GM10266 (cell line): ENCODE measurements at regions not wholly inside any gene's neighbourhood (a gene's known extent, or its start where the extent isn't known, plus 50 kb on each side); places are given as distances from the start of the nearest gene placed in this dataset.

Source experiments
- DNase-seq: peaks from one replicate; pipeline ENCODE4 v3.0.0; 2012; ENCODE audit errors: extremely low spot score
- TF ChIP-seq, protein P1 (sequence below): IDR thresholded peaks from 2 replicates; pipeline ENCODE4 v1.5.1; 2012; ENCODE audit warnings: mild to moderate bottlenecking, low read depth; ENCODE audit not compliant: control insufficient read depth, insufficient read depth; ENCODE audit errors: missing control alignments

DNA sequence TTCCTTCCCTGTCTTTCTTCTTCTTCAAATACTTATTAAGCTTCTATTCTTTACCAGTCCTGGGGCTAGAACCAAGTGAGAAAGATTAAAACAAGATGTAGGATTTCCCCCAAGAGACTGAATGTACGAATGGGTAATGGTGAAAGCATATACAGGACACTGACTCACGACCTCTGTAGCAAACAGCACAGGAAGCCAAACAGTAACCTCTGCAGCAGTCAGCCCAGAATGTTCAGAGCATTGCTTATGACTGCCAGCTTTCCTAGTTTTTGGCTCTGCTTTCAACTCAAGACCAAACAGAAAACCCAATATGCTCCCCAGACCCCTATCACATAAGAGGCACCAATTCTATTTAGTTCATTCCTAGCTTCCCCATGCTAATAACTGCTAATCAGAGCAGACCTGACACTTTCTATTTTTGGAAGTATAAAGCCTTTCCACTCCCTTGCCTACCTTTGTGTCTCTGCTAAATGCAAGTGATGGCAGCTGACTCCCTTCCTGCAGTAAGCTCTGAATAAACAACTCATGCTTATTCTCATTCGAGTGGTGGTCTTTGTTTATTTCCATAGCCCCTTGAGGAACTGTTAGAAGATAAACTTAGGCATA lies 690.6 kb downstream of the EPM2A start:
- TF ChIP-seq, protein P1, sequence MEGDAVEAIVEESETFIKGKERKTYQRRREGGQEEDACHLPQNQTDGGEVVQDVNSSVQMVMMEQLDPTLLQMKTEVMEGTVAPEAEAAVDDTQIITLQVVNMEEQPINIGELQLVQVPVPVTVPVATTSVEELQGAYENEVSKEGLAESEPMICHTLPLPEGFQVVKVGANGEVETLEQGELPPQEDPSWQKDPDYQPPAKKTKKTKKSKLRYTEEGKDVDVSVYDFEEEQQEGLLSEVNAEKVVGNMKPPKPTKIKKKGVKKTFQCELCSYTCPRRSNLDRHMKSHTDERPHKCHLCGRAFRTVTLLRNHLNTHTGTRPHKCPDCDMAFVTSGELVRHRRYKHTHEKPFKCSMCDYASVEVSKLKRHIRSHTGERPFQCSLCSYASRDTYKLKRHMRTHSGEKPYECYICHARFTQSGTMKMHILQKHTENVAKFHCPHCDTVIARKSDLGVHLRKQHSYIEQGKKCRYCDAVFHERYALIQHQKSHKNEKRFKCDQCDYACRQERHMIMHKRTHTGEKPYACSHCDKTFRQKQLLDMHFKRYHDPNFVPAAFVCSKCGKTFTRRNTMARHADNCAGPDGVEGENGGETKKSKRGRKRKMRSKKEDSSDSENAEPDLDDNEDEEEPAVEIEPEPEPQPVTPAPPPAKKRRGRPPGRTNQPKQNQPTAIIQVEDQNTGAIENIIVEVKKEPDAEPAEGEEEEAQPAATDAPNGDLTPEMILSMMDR = no peak

DNA sequence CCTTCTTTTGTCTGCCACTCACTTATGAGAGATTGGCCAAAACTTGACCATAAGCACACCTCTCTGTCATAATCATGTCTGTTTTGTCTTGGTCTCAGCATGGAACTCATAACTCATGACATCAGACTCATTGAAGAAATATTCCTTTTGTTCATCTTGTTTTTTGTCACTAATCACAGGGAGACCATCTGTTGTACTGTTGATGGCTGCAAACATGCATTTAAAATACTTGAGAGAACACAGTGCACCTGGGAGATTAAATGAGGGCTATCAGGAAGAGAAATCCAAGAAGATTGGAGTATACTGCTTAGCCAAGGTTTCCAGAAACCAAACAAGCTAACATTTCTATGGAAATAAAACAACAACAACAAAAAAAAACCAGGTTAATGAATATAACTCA lies 689.7 kb downstream of the EPM2A start:
- no peak for DNase-seq
- TF ChIP-seq, protein P1 = no peak

More for the DNA sequence above, 690.6 kb downstream of the EPM2A start:
- DNase-seq = no peak

DNA sequence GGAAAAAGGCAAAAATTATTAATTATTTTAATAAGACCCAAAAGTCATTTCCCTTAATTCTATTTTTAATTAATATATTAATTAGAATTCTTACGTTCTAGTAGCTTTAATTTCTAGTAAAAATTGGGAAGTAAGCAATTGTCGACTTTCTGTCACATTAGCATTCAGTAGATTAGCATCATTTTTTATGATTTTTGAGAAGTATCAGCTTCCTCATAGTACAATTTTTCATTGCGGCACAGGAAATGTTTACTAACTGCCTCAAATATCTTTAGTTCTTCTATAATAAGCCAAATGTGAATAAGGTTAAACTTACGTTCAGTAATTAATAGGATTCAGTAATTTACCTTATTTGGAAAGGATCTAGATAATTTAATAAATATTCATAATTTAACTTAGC lies 687.4 kb downstream of the EPM2A start:
- TF ChIP-seq, protein P1 = no peak
- DNase-seq = no peak

DNA sequence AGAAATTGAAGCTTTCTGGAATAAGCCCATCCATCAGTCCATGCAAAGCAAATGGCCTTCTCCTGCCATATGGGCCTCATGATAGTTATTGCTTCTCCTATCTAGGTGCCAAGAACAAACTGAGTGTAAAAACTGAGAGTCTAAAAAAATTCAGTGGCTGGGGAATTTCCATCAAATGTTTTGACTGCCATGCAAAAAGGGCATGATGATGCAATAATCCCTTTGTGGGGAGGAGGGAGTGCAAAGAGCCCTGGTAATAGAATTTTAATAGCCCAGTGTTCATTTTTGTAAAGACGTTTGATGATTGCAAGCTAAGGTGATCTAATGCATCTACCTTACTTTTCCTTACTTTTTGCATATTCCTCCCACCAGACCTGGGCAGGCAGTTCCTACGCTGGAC lies 683.7 kb downstream of the EPM2A start:
- DNase-seq = no peak
- TF ChIP-seq, protein P1 = no peak

DNA sequence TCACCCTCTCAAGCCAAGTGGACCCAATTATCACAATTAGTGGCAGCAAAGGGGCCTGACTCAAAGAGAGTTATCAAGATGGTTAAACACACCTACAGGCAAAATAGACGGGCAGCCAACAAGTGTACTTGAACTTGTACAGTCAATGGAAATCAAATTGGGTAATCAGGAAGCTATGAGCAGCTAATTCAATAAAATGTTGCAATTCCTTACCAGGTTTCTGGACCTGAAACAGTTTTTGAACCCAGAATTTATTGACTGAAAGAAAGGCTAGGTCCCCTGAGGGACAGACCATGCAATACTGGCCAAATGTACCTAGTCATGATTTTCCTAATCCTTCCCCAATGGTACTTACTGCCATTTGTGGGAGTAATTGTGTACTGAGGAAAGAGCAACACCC lies 679.8 kb downstream of the EPM2A start:
- no peak for DNase-seq
- TF ChIP-seq, protein P1 = no peak

DNA sequence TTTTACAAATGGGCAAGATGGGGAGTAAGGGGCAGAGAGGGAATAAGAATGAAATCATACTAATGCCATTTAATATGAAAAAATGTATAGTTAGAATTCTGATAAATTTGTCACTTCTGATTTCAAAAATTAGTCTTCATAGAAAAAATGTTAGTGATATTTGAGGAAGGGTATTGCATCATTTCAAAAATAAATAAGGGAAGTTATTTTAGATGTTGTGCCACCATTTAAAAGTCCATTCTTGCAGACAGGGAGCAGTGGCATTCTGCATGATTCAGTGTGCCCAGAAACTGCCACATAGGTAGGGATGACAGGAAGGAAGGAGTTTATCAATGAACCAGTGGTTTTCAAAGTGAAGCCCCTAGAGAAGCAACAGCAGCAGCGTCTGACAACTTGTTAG lies 674.6 kb downstream of the EPM2A start:
- no peak for DNase-seq
- TF ChIP-seq, protein P1 = no peak

DNA sequence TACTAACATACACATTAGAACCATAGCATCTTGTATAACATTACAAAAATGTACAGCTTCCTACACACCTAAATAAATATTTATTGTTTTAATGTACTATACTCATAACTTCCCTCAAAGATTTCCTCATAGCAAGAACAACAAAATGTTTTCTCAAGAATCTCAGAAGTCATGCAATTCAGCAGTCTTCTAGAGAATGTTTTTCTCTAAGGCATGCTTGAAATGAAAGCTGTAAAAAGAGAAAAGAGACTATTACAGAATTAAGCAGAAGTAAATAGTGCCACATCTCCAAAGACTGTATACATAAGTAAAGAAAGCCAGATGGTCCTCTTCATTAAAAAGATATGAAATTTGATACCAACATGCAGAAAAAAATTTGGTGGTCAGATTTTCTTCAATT lies 672.2 kb downstream of the EPM2A start:
- TF ChIP-seq, protein P1 = no peak
- no peak for DNase-seq
